ENCODE measurements at regions not wholly inside any gene's neighbourhood (a gene's known extent, or its start where the extent isn't known, plus 50 kb on each side); places are given as distances from the start of the nearest gene placed in this dataset.

GRCh38 chr2:107412981-107413380, 413.7 kb upstream of the RGPD4 start:
- intact Hi-C loops (cut with micrococcal nuclease), result no loop called here

GRCh38 chr2:107414376-107414775, 412.3 kb upstream of the RGPD4 start:
- H3K27me3 Mint-ChIP-seq (ENCODE audit: low read depth in 3 of 3), result peaks cover 0 to 2% (median 0%) of the 10 kb centered on the region in 3 donors
- DNase-seq, result no peak
- 80% methylated on average over 1 of the region's 4 CpGs for WGBS (ENCODE audit: insufficient coverage)
- no peaks in the 10 kb centered on the region for H3K79me2 ChIP-seq (ENCODE audit: insufficient read depth, low read length)
- H3K9me3 ChIP-seq (replicated peaks in 1 of 2; ENCODE audit: control insufficient read depth in 1 of 2, insufficient read depth in 1 of 2, low read length in 2 of 2), result peaks cover 3 to 4% of the 10 kb centered on the region in 2 donors
- intact Hi-C loops (cut with micrococcal nuclease), result no loop called here
- no peak overlapping the region for H3K27ac ChIP-seq (ENCODE audit: low read depth in 1 of 2, low read length in 2 of 2)
- H3K27me3 ChIP-seq (ENCODE audit: control insufficient read depth in 2 of 2, insufficient read depth in 2 of 2, low read length in 2 of 2), result no peaks in the 10 kb centered on the region
- no peak overlapping the region for H3K4me2 ChIP-seq (replicated peaks; ENCODE audit: extremely low read depth, low read length, poor library complexity, severe bottlenecking)
- H3K36me3 Mint-ChIP-seq, result no peaks in the 10 kb centered on the region
- no peak for TF ChIP-seq CTCF (IDR thresholded peaks at IDR 0.05)
- H3K9me3 Mint-ChIP-seq, result peaks cover 2 to 8% (median 4%) of the 10 kb centered on the region in 7 donors
- H4K20me1 ChIP-seq (ENCODE audit: insufficient read depth, low read length), result no peaks in the 10 kb centered on the region
- no peak overlapping the region for H2AFZ ChIP-seq (ENCODE audit: insufficient read depth, low read depth, low read length, poor library complexity, severe bottlenecking)
- H3K4me3 ChIP-seq (replicated peaks in 1 of 3; ENCODE audit: low read depth in 2 of 3, low read length in 3 of 3), result no peak overlapping the region
- H3K4me3 Mint-ChIP-seq, result no peak overlapping the region
- H3K36me3 ChIP-seq (replicated peaks in 1 of 2; ENCODE audit: control insufficient read depth in 1 of 2, insufficient read depth in 2 of 2, low read length in 2 of 2), result no peaks in the 10 kb centered on the region
- no peaks in the 10 kb centered on the region for H3K4me1 ChIP-seq (ENCODE audit: control insufficient read depth in 1 of 2, insufficient read depth in 2 of 2, low read length in 2 of 2)
- no peak overlapping the region for H3K9ac ChIP-seq (ENCODE audit: insufficient read depth, low read length, poor library complexity, severe bottlenecking)
- H3K27ac Mint-ChIP-seq, result no peak overlapping the region
- no peaks in the 10 kb centered on the region for H3K4me1 Mint-ChIP-seq

More at GRCh38 chr2:107412981-107413380, 413.7 kb upstream of the RGPD4 start:
- Histone ChIP-seq H3K36me3 (replicated peaks in 1 of 2; ENCODE audit: control insufficient read depth in 1 of 2, insufficient read depth in 2 of 2, low read length in 2 of 2) (no peaks in the 10 kb centered on the region), H3K4me3 (replicated peaks in 1 of 3; ENCODE audit: low read depth in 2 of 3, low read length in 3 of 3) (no peak overlapping the region), H3K9me3 (replicated peaks in 1 of 2; ENCODE audit: control insufficient read depth in 1 of 2, insufficient read depth in 1 of 2, low read length in 2 of 2) (peaks cover 4 to 5% of the 10 kb centered on the region in 2 donors), H3K27ac (ENCODE audit: low read depth in 1 of 2, low read length in 2 of 2) (no peak overlapping the region), H4K20me1 (ENCODE audit: insufficient read depth, low read length) (no peaks in the 10 kb centered on the region), H3K4me2 (replicated peaks; ENCODE audit: extremely low read depth, low read length, poor library complexity, severe bottlenecking) (no peak overlapping the region), H3K9ac (ENCODE audit: insufficient read depth, low read length, poor library complexity, severe bottlenecking) (no peak overlapping the region), H3K27me3 (ENCODE audit: control insufficient read depth in 2 of 2, insufficient read depth in 2 of 2, low read length in 2 of 2) (no peaks in the 10 kb centered on the region), H3K4me1 (ENCODE audit: control insufficient read depth in 1 of 2, insufficient read depth in 2 of 2, low read length in 2 of 2) (no peaks in the 10 kb centered on the region), H2AFZ (ENCODE audit: insufficient read depth, low read depth, low read length, poor library complexity, severe bottlenecking) (no peak overlapping the region), H3K79me2 (ENCODE audit: insufficient read depth, low read length) (no peaks in the 10 kb centered on the region)
- H3K36me3 Mint-ChIP-seq, result no peaks in the 10 kb centered on the region
- no peak for TF ChIP-seq CTCF (IDR thresholded peaks at IDR 0.05)
- H3K4me3 Mint-ChIP-seq, result no peak overlapping the region
- WGBS (ENCODE audit: insufficient coverage), result no CpG with 5 or more reads among the region's 2 CpGs
- peaks cover 0 to 2% (median 0%) of the 10 kb centered on the region in 3 donors for H3K27me3 Mint-ChIP-seq (ENCODE audit: low read depth in 3 of 3)
- H3K27ac Mint-ChIP-seq, result no peak overlapping the region
- no peaks in the 10 kb centered on the region for H3K4me1 Mint-ChIP-seq
- H3K9me3 Mint-ChIP-seq, result peaks cover 2 to 8% (median 4%) of the 10 kb centered on the region in 7 donors
- DNase-seq, result no peak

Data from CD14-positive monocyte (primary cell).